Mucosa of descending colon (tissue), 3 donors: ENCODE measurements at regions not wholly inside any gene's neighbourhood (a gene's known extent, or its start where the extent isn't known, plus 50 kb on each side); places are given as distances from the start of the nearest gene placed in this dataset.
"Not testable (repeated sequence)": the region's sequence is repeated elsewhere in the genome, so short reads cannot be mapped to it uniquely, and the experiment has no call there.

Experiments used
- ATAC-seq: fragments of 200-7000 bp; cut with Tn5 transposase; one replicate; pipeline ENCODE4 v1.9.1; 2020; ENCODE audit warnings: mild to moderate bottlenecking, moderate library complexity
- DNase-seq, 3 donors: peaks; one replicate each; pipeline ENCODE4 v3.0.0-alpha.2; 2020
- H3K36me3 ChIP-seq: fragments of 200-600 bp; one replicate; pipeline ENCODE4 v1.8.0; 2021; ENCODE audit warnings: low read depth, mild to moderate bottlenecking
- H3K4me1 ChIP-seq: fragments of 200-600 bp; one replicate; pipeline ENCODE4 v1.8.0; 2021; ENCODE audit warnings: low read depth, mild to moderate bottlenecking
- H3K4me3 ChIP-seq: fragments of 200-600 bp; one replicate; pipeline ENCODE4 v1.8.0; 2021; ENCODE audit warnings: mild to moderate bottlenecking
- H3K9me3 ChIP-seq: fragments of 200-600 bp; one replicate; pipeline ENCODE4 v1.8.0; 2021; ENCODE audit warnings: mild to moderate bottlenecking
- intact Hi-C, 2 donors: fragments of 100-400 bp; cut with DNase I in 1 of 2; cut with micrococcal nuclease in 1 of 2; formaldehyde crosslinking; loops; one replicate each; pipeline versions ENCODE4 v1.11.0 to v1.11.1; 2022; cut with DNase I, micrococcal nuclease
- TF ChIP-seq, protein P1 (sequence below): fragments of 200-600 bp; IDR thresholded peaks from one replicate; pipeline ENCODE4 v1.8.0; 2022; ENCODE audit warnings: antibody characterized with exemption, mild to moderate bottlenecking
- donor health status: DM: no; HTN: no; CAD: no; lungs with moderate emphysema.
- donor health status: DM: no; HTN: no; CAD: no.
- donor health status: DM: no; HTN: yes; CAD: no.

DNA sequence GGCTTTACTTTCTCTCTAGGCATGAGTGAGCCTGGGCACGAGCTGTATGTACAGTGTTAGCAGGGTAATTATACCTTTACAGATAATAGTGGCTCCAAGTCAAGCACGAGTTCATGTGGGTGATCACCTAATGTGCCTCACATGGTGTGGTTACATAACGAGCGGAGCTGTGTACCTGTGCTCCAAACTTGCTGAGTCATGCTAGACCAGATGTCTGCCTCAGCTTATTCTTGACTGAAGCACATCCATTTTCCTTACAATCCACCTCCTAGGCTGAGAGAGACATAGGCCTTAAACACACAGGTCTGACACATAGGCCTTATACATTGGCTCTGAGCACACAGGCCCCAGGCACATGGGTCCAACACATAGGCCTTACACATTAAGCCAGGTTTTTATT lies 426.6 kb downstream of the GPAT3 start:
- TF ChIP-seq, protein P1, sequence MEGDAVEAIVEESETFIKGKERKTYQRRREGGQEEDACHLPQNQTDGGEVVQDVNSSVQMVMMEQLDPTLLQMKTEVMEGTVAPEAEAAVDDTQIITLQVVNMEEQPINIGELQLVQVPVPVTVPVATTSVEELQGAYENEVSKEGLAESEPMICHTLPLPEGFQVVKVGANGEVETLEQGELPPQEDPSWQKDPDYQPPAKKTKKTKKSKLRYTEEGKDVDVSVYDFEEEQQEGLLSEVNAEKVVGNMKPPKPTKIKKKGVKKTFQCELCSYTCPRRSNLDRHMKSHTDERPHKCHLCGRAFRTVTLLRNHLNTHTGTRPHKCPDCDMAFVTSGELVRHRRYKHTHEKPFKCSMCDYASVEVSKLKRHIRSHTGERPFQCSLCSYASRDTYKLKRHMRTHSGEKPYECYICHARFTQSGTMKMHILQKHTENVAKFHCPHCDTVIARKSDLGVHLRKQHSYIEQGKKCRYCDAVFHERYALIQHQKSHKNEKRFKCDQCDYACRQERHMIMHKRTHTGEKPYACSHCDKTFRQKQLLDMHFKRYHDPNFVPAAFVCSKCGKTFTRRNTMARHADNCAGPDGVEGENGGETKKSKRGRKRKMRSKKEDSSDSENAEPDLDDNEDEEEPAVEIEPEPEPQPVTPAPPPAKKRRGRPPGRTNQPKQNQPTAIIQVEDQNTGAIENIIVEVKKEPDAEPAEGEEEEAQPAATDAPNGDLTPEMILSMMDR = no peak
- no peak for DNase-seq

DNA sequence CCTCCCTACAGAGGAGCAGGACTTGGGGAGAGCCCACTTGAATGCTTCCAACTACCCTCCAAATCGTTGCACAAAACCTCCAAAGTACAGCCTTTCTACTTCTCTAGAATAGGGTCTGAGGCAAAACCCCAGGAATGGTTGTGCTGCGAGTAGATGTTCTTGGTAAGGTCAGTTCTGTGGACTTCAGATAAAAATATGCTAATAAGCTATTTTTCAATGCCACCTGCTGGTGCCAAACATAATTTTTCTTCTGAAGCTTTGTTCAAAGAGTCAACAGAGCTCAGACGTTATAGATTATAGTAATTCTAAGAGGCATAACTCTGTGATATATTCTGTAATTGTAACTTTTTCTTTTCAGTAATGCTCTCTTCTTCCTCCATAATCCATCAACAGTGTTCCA lies 425.7 kb downstream of the GPAT3 start:
- TF ChIP-seq, protein P1 = no peak
- ATAC-seq (no peak), DNase-seq (no peak)
- no peaks in the 10 kb centered on the region for H3K4me1 ChIP-seq
- H3K9me3 ChIP-seq = peaks cover 2% of the 10 kb centered on the region
- no peak overlapping the region for H3K4me3 ChIP-seq
- intact Hi-C loops = no loop called here
- H3K36me3 ChIP-seq = no peaks in the 10 kb centered on the region

More for the DNA sequence above, 426.6 kb downstream of the GPAT3 start:
- Histone ChIP-seq H3K9me3 (peaks cover 2% of the 10 kb centered on the region), H3K4me1 (no peaks in the 10 kb centered on the region), H3K4me3 (no peak overlapping the region), H3K36me3 (no peaks in the 10 kb centered on the region)
- intact Hi-C loops = no loop called here
- ATAC-seq = no peak

DNA sequence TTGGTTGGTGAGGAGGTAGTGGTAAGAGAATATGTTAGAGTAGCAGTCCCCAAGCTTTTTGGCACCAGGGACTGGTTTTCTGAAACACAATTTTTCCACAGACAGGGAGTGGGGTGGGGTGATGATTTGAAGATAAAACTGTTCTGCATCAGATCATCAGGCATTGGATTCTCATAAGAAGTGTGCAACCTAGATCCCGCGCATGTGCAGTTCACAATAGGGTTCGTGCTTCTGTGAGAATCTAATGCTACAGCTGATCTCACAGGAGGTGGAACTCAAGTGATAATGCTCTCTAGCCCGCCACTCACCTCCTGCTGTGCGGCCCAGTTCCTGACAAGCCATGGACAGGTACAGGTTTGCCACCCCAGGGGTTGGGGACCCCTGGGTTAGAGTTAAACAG lies 423.3 kb downstream of the GPAT3 start:
- ATAC-seq (no peak), DNase-seq (no peak)
- Histone ChIP-seq H3K4me3 (no peak overlapping the region), H3K4me1 (no peaks in the 10 kb centered on the region), H3K9me3 (no peaks in the 10 kb centered on the region), H3K36me3 (no peaks in the 10 kb centered on the region)
- TF ChIP-seq, protein P1 = no peak
- intact Hi-C loops = no loop called here

DNA sequence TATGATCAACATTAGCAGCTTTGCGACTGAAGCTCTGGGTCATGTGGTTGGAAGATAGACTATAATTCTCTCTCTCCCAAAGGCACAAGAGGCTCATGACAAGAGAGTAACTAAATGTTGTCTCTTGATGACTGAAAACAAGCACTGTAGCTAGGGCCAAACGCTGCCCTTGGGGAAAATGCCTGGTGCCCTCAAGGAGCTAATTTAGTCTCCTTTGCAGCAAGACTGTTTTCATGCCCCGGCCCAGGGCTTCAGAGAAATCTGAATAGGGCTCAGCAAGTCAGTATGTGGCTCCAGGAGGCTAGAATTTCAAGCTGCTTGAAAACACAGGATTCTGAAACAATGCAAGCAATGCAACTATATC lies 411.9 kb downstream of the GPAT3 start:
- intact Hi-C loops = no loop called here

DNA sequence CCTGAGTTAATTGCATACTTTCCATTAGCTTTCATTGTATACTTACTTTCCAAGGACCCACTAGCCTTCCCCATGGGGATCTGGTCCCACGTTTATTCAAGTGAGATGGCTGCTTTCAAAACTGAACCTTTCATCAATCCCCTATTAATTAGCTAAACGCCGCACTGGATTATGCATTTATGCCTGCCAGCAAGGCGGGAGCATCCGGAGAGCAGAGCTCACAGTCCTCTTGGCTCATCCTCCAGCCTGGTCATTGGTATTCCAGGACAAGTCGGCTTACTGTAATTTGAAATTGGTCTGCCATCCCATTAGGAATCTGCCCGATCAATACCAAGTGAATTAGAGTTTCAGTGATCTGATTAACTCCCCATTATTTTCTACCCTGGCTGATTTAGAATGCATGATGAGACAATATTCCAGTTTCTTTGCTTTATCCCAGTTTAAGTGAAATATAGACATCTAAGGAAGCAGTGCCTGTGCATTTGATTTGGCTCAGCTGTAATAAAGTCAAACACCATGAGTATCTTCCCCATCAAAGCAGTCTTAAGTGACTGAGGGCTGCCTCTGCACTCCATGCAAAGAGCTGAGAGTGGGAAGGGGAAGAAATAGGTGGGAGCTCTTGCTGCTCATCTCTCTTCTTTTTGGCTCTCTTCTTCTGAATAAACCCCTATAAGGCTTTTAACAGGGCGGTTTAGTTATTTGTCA lies 411.4 kb downstream of the GPAT3 start:
- Histone ChIP-seq H3K4me3 (no peak overlapping the region), H3K9me3 (no peaks in the 10 kb centered on the region), H3K36me3 (no peaks in the 10 kb centered on the region), H3K4me1 (no peaks in the 10 kb centered on the region)
- DNase-seq (no peak), ATAC-seq (no peak)
- TF ChIP-seq, protein P1 = no peak
- intact Hi-C loops = no loop called here

More for the DNA sequence above, 411.9 kb downstream of the GPAT3 start:
- ATAC-seq = no peak
- H3K36me3 ChIP-seq = no peaks in the 10 kb centered on the region
- H3K9me3 ChIP-seq = no peaks in the 10 kb centered on the region
- no peak for DNase-seq
- no peaks in the 10 kb centered on the region for H3K4me1 ChIP-seq
- H3K4me3 ChIP-seq = no peak overlapping the region
- TF ChIP-seq, protein P1 = no peak

DNA sequence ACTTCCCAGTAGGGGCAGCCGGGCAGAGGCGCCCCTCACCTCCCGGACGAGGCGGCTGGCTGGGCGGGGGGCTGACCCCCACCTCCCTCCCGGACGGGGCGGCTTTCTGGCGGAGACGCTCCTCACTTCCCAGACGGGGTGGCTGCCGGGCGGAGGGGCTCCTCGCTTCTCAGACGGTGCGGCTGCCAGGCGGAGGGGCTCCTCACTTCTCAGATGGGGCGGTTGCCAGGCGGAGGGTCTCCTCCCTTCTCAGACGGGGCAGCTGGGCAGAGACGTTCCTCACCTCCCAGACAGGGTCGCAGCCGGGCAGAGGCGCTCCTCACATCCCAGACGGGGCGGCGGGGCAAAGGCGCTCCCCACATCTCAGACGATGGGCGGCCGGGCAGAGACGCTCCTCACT lies 407.8 kb downstream of the GPAT3 start:
- intact Hi-C loops, ATAC-seq: not testable (repeated sequence)

More for the DNA sequence above, 407.8 kb downstream of the GPAT3 start:
- H3K4me1 ChIP-seq, H3K9me3 ChIP-seq, DNase-seq, H3K4me3 ChIP-seq, H3K36me3 ChIP-seq: not testable (repeated sequence)
